HG03045 (cell line): ENCODE measurements at regions not wholly inside any gene's neighbourhood (a gene's known extent, or its start where the extent isn't known, plus 50 kb on each side); places are given as distances from the start of the nearest gene placed in this dataset.

ENCODE experiments used
- ATAC-seq: cut with Tn5 transposase; IDR thresholded peaks from one replicate; pipeline ENCODE4 v1.9.1; 2021; ENCODE audit warnings: mild to moderate bottlenecking, moderate library complexity; ENCODE audit not compliant: unreplicated experiment

DNA sequence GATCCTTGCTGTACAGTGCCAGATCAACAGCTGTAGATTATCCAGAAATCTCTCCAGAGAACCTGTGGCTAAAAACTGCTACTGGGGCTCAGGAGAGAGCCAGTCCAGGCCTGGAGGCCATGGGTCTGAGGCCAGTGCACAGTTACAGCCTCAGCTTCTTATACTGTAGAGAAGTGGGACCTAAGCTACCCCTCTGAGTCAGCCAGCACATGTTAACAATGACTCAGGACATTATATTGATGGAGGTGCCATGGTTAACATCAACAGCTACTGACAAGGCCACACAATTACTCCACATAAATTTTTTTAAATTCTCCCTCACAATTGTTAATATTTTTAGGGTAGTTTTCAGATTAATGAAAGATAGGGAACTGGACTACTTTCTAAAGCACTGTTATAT, 138.5 kb downstream of the RBM26 start:
- ATAC-seq = no peak

DNA sequence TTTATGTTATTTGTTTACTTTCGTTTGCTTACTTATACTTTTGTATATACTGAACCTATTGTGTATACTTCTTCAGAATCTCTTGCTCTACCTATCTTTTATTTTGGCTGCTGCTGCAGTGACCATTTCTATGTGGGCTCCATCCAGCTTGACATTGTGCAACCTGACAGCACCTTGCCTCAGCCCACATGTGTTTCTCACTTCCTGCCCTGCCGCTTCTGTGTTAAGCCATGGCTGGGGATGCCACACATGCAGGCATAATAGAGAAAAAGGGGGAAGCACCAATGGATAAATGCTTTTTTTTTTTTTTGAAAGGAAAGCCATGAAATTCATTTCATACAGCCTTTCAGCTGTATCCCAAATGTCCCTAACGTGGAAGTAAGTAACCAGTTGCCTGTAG, 147.6 kb downstream of the RBM26 start:
- ATAC-seq = peak; percentile 81

DNA sequence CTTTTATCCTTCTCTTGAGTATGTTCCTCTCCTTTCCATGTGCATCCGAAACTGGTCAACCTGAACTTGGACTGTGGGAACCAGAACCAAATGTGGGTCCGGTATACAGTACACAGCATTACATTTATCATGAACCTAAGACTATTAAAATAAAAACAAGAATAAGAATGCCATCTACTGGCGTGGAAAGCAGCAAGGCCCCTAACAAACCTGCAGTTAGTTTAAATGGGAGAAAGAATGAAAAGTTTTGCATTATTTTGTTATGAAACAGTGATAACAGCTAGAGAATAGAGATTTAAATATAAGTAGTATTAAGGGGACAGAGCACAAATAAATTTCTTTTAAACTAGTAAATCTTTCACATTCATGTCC, 159.5 kb downstream of the RBM26 start:
- ATAC-seq = no peak

DNA sequence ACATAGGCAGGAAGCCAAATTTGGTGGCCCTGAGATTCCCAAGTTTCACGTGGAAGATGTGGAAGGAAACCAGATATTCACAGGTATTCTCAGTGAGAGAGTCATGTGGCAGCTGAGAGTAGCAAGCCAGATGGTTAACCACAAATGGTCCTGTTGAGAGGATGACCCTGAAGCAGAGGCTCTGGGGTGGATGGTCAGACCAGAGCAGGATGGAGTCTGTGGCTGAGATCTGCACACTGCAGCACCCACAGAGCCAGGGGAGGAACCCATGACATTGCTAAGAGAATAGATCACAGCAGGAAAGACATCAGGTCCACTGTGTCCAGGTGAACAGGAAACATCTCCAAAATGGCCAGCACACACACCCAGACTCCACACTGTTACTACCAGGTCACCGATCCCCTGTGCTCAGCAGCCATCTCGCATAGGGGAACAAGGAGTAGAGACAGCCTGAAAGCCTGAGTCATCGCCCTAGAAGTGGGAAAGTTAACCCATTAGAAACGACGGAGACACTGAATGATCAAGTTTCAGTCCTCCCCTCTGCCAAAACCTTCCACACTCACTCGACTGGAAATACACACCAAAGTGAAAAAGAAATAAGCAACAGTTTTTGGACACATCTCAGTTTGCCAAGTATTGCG, 160.0 kb downstream of the RBM26 start:
- ATAC-seq = no peak

DNA sequence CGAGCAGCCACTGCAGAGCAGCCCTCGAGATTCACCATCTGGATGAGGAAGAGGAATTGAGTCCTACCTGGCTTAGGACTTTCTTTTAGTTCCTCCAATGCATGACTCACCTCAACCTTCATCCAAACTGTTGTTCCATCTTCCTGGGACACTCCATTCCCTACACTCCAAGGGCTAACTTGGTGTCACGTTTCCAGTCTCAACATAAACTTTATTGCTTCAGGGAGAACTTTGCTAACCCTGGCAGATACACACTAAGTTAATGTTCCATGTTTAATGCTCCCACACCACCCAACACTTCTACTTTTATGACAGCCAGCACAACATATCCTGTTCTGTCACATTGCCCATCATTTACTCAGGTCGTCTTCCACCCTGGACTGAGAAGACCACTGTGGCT, 164.4 kb downstream of the RBM26 start:
- ATAC-seq = no peak

DNA sequence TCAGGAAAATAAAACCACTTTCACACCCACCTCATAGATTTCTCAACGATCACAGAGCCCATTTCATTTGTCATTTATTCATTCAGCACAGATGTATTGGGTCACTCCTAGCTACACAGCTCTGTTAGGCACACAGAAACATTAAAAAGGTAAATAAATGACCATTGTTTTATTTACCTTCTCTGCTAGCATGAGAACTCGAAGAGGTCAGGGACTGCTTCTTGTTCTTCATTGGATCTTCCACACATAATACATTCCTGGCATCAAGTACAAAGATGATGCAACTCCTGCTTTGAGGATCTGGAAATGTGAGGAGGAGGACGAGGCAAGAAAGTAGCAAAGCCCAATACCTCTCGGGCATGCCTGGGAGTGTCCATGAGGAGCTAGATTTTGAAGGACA, 168.1 kb downstream of the RBM26 start:
- ATAC-seq = no peak

DNA sequence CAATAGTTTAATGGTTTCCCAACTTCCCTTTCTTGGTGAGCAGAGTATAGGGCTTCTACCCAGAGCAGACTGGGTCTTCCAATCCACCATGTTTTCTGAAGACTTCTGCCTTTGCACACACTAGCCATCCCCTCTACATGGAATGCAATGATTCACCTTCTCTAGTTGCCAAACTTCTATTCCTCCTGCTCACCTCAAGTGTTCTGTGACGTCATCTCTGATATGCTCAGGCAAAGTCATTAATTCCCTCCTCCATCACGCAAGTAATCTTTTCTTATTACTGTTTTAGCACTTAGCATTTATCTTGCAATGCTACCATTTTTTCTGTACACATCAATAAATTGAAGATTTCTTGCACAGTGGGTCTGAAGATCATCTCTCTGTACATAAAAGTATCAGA, 174.2 kb downstream of the RBM26 start:
- ATAC-seq = no peak

DNA sequence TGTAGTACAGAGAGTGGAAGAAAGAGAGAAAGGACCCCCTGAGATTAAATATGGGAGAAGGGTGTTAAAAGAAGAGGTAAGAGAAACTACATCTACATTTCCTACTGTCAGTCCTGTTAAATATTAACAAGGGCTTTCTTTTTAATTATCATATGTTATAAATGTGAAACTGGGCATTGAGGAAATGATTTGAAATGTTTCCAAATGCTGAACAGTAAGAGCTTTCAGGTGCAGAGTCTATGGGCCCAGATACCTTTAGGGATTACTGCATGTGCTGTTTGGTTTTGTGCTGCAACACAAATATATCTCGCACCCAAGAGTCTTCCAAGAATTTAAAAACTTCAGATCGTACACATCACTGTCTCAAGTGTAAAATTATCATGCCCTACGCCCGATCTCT, 176.3 kb downstream of the RBM26 start:
- ATAC-seq = no peak

DNA sequence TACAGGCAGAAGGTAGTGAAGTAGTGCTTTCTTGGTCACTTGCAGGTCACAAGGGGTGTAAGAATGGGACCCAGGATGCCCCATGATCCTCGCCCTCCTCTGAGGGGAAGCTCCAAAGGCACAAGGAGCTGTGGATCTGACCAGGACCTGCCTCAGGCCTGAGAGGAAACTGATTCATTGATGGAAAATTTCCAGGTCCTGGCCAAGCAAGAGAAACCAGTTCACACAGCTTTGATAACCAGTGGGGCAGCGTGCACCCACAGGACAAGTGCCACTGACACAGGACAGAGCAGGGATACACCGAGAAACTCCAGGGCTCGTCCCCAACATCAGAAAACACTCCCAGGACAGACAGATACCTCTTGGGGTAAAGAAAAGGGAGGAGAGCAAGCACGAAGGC, 177.1 kb downstream of the RBM26 start:
- no peak for ATAC-seq

DNA sequence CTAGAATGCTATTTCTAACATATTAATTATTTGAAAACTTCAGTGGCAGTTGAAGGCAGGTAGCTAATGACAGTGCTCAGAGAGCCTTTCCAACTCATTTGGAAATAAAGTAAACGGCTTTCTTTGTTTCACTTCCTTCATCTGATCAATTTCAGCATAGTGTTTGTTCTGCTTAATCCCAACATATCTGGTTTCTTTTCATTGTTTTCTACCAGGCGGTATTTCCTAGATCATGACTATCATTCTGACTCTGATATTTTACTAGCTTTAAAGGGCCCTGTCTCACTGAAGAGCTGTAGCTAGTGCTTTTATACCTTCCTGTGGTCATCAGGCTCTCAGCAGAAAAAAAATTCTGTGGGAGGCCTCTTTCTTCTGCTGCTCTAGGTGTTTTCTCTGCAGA, 178.6 kb downstream of the RBM26 start:
- peak; percentile 79 for ATAC-seq

DNA sequence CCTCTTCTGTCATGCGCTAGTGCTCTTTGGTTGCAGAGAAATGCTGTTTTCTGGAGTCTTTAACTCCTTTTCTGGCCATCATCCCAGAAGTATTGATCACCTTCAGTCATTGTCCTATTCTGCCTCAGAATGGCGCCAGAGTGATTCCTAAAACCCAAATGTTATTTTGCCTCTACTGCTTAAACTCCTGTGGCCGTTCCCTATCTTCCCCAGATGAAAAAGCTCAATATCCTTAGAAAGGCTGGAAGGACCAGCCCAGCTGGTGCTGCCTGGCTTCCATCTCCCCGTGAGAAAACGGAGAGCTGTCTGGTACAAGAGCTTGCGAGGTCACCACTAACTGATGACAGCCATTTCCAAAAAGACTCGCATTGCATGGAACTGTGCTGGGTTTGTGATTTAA, 179.1 kb downstream of the RBM26 start:
- peak; percentile 31 for ATAC-seq

DNA sequence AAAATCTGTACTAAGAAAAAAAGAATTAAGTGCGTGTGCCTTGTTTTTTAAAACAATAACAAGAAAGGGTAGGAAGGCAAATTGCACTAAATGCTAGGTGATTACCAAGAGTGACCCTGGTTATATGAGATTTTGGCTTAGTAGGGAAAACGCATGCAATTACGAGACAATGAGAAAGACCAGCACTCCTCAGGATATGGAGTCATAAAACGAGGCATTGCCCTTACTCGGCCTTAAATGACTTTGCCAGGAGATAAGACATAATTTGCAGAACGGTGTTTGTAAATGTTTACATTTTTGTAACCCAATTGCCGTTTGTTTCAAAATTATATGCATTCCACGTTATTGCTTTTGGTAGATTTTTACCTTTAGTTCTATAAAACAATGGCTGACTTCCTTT, 179.8 kb downstream of the RBM26 start:
- ATAC-seq = no peak

DNA sequence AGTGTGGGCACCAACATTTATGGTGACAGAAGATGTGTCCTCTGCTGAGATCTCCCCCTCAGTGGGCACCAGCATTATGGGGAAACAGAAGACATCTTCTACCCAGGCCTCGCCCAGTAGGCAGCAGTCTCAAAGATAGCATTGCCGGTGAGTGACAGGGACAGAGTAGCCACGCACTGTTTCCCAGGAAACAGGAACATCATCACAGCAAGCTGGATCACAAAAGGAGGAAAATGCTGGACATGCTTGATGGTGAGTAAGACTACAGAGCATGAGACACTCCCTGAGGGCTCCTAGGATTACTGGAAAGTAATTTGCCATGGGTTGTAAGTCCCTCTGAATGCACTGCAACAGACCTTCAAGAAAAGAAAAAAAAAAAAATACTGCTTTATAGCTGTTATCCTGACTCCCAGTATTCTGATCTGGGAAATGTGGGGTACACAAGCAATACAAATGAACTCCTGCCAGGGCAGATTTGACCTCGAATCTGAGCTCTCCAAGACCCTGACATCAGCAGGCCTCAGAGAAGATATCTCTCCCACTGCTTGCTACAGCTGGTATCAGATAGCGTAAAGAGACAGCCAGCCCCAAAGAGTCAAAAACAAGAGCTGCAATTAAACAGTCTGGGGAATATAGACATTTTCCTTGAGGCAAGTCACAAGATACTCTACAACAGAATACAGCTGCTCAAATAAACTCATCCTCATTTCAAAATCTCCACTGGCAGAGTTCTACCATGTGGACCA, 180.4 kb downstream of the RBM26 start:
- ATAC-seq = no peak

DNA sequence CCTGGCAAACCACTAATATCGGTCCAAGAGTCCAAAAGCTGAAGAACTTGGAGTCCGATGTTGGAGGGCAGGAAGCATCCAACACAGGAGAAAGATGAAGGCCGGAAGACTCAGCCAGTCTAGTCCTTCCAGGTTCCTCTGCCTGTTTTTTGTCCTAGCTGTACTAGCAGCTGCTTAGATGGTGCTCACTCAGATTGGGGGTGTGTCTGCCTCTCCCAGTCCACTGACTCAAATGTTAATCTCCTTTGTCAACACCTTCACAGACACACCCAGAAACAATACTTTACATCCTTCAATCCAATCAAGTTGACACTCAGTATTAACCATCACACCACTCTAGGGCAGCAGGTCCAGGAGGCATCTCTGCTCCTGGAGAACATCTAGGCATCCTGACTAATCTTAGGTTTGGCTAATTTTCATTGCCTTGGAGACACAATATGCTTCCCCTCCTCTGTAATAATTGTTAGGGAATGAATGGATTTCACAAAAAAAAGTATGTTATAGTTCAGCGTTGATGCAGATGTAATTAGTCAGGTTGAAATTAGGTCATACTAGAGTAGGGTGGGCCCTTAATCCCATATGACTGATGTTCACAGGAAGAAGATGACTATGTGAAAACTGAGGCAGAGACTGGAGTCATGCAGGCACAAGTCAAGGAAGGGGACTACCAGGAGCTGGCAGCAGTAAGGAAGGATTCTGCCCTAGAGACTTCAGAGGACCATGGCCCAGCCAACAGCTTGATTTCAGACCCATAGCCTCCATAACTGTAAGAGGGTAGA, 183.4 kb downstream of the RBM26 start:
- ATAC-seq = no peak

DNA sequence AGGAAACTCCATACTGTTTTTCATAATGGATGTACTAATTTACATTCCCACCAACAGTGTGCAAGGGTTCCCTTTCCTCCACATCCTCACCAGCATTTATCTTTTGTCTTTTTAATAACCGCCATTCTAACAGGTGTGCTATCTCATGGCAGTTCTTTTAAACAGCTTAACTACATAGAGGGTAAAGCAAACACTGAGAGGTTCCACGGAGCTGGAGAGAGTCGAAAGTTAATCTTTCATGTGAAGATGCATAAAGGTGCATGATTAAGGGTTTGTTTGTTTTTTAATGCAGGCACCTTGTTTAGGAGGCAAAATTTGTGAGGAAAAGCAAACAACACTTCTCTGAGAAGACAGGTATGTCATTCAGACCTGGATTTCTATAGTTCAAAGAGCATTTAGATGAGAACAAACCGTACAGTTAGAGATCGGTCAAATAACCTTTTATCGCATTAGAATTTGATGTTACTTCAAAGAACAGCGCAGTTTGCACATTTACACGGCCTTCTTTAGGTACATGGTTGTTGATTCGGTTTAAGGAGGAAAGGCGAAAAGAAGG, 193.9 kb downstream of the RBM26 start:
- no peak for ATAC-seq

DNA sequence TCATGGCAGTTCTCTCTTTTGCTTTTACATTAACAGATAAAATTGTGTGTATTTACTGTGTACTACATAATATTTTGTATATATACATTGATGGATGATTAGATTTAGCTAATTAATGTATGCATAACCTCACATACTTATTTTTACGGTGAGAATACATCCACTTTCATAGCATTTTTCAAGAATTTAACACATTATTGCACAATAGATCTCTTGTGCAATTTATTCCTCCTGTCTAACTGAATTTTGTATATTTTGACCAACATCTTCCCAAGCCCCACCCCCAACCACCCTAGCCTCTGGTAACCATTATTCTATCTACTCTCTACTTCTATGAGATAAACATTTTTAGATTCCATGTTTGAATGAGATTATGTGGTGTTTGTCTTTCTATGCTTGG, 194.7 kb downstream of the RBM26 start:
- no peak for ATAC-seq

DNA sequence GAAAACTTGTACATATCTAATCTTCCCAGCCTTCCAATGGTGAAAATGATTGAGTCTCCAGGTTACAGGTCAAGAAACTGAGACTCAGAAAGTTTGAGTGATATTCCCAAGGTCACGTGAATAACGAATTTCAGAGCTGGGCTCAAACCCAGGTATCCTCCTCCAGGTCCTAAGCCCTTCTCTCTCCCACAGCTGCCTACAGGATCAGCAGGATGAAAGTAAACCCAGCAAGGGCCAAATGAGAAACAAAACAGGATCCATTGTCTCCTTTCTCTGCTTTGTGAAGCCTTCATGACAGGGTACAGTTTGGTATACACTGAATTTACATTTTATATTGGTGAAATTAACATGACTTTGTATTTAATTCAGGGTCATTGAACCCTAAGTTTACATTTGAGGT, 208.1 kb downstream of the RBM26 start:
- ATAC-seq = no peak

DNA sequence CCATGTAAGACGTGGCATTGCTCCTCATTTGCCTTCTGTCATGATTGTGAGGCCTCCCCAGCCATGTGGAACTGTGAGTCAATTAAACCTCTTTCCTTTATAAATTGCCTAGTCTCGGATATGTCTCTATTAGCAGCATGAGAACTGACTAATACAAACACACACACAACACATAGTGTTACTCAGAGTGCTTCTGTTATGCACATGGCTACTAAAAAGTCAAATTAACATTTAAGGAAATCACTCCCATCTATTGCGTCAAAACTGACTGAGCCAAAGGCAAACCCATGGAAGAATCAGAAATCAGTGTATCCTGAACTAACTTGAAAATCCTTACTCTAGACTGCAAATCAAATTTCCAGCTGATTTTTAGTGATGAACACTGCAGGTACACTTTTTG, 209.2 kb downstream of the RBM26 start:
- no peak for ATAC-seq

DNA sequence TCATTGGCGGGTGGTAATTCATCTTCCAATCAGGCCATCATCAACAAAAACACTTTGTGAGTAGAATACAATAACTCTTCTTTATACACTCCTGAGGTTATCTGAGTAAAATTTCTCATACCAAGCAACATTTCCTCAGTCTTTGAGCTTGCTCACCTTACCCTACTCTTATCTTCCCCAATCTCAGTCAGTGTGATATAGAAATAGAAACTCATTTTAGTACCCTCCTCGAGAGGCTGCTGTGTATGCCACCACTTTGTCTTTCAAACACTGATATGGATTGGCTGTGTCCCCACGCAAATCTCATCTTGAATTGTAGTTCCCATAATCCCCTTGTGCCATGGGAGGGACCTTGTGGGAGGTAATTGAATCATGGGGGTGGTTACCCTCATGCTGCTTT, 209.7 kb downstream of the RBM26 start:
- ATAC-seq = no peak

DNA sequence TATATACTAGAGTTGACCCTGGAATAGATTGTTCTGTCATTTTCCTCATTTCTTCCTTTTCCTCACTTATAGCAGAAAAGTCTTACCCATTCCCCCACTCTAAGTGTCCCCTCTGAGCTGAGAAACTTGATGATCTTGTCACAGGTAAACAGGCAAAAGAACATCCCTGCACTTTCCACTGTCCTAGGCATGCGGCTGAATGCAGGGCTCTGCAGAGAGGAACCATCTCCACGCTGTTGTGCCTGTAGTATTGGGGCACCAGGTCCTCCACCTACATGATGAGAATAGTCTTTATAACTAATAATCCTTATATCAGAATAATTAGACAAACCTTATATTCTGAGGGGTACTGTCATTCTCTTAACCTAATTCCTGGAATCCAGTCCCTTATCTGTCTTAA, 211.3 kb downstream of the RBM26 start:
- ATAC-seq = peak; percentile 31

DNA sequence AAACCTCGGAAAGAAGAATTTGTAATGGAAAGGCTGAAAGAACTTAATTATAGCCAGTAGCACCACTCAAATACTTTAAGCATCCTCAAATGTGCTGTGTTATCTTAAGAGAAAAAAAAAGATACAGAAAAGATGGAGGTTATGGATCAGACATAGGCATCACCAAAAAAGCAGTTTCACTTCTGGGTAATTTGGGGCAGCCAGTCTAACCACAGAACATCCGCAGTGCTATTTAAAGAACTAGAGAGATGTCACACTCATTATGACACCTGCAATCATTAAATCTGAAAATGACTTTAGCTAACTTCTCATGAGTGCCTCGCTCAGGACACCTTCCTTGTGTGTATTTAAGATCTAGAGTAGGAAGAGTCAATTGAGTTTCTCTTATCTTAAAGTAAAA, 211.8 kb downstream of the RBM26 start:
- peak; percentile 94 for ATAC-seq

DNA sequence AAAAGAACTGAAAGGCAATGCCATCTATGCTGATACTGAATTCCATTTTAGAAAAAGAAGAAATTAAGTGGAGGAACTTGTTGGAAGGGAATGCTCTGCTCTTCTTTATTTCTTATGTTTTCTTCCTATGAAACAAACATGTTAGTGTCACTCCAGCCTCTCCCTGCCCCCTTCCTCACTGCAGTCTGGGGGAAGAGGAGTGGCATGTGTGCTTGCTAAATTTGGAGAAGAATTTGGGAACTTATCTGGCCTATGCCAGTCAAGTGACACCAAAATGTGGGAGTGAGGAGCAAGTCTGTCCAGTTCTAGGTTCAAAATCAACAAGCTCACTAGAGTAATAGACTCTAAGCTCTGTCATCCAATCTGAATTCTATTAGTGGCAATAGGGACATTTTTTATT, 214.6 kb downstream of the RBM26 start:
- ATAC-seq = no peak
